MG63 (cell line): ENCODE measurements at regions not wholly inside any gene's neighbourhood (a gene's known extent, or its start where the extent isn't known, plus 50 kb on each side); places are given as distances from the start of the nearest gene placed in this dataset.
"Not testable (repeated sequence)": the region's sequence is repeated elsewhere in the genome, so short reads cannot be mapped to it uniquely, and the experiment has no call there.

Experiments
- DNase-seq: peaks from one replicate; pipeline ENCODE4 v3.0.0-alpha.2; 2020
- H3K27me3 ChIP-seq: fragments of 250-450 bp; sonication (Bioruptor Pico); 2 replicates; pipeline ENCODE4 v1.5.1; 2020; ENCODE audit warnings: mild to moderate bottlenecking, moderate library complexity
- H3K36me3 ChIP-seq: fragments of 250-450 bp; sonication (Bioruptor Pico); 2 replicates; pipeline ENCODE4 v1.5.1; 2020; ENCODE audit warnings: mild to moderate bottlenecking, moderate library complexity
- H3K4me3 ChIP-seq: fragments of 250-450 bp; sonication (Bioruptor Pico); 2 replicates; pipeline ENCODE4 v1.5.1; 2020; ENCODE audit warnings: mild to moderate bottlenecking, moderate library complexity
- H3K9me3 ChIP-seq: fragments of 250-450 bp; sonication (Bioruptor Pico); 2 replicates; pipeline ENCODE4 v1.5.1; 2020; ENCODE audit warnings: mild to moderate bottlenecking, moderate library complexity

- no peaks in the 10 kb centered on the region for H3K9me3 ChIP-seq
- no peaks in the 10 kb centered on the region for H3K36me3 ChIP-seq
- no peaks in the 10 kb centered on the region for H3K27me3 ChIP-seq
Measured at GRCh38 chr10:109317746-109318366, 605.5 kb downstream of the XPNPEP1 start.

GRCh38 chr10:109314016-109314415, 609.3 kb downstream of the XPNPEP1 start:
- not testable (repeated sequence) for H3K27me3 ChIP-seq, H3K4me3 ChIP-seq, H3K9me3 ChIP-seq, H3K36me3 ChIP-seq, DNase-seq

More at GRCh38 chr10:109317746-109318366, 605.5 kb downstream of the XPNPEP1 start:
- DNase-seq = no peak
- no peak overlapping the region for H3K4me3 ChIP-seq

- H3K27me3 ChIP-seq, H3K9me3 ChIP-seq, H3K36me3 ChIP-seq, DNase-seq, H3K4me3 ChIP-seq: not testable (repeated sequence)
Measured at GRCh38 chr10:109312555-109312954, 610.8 kb downstream of the XPNPEP1 start.

- Histone ChIP-seq H3K27me3 (no peaks in the 10 kb centered on the region), H3K4me3 (no peak overlapping the region), H3K36me3 (no peaks in the 10 kb centered on the region), H3K9me3 (no peaks in the 10 kb centered on the region)
- DNase-seq = no peak
Measured at GRCh38 chr10:109308971-109309370, 614.3 kb downstream of the XPNPEP1 start.

- H3K4me3 ChIP-seq, H3K36me3 ChIP-seq, H3K27me3 ChIP-seq, H3K9me3 ChIP-seq, DNase-seq: not testable (repeated sequence)
Measured at GRCh38 chr10:109307102-109307501, 616.2 kb downstream of the XPNPEP1 start.

GRCh38 chr10:109306698-109307097, 616.6 kb downstream of the XPNPEP1 start:
- H3K9me3 ChIP-seq = no peaks in the 10 kb centered on the region
- no peaks in the 10 kb centered on the region for H3K27me3 ChIP-seq
- no peaks in the 10 kb centered on the region for H3K36me3 ChIP-seq
- H3K4me3 ChIP-seq = no peak overlapping the region
- no peak for DNase-seq

GRCh38 chr10:109287858-109288257, 635.5 kb downstream of the XPNPEP1 start:
- no peak for DNase-seq
- Histone ChIP-seq H3K4me3 (no peak overlapping the region), H3K9me3 (no peaks in the 10 kb centered on the region), H3K36me3 (no peaks in the 10 kb centered on the region), H3K27me3 (no peaks in the 10 kb centered on the region)

GRCh38 chr10:109282510-109282909, 640.8 kb downstream of the XPNPEP1 start:
- DNase-seq = no peak
- H3K27me3 ChIP-seq = no peaks in the 10 kb centered on the region
- no peaks in the 10 kb centered on the region for H3K9me3 ChIP-seq
- no peak overlapping the region for H3K4me3 ChIP-seq
- H3K36me3 ChIP-seq = no peaks in the 10 kb centered on the region

- H3K27me3 ChIP-seq = no peaks in the 10 kb centered on the region
- no peak overlapping the region for H3K4me3 ChIP-seq
- no peaks in the 10 kb centered on the region for H3K36me3 ChIP-seq
- H3K9me3 ChIP-seq = no peaks in the 10 kb centered on the region
- DNase-seq = no peak
Measured at GRCh38 chr10:109281347-109281746, 642.0 kb downstream of the XPNPEP1 start.

GRCh38 chr10:109280837-109281236, 642.5 kb downstream of the XPNPEP1 start:
- Histone ChIP-seq H3K27me3 (no peaks in the 10 kb centered on the region), H3K9me3 (no peaks in the 10 kb centered on the region), H3K4me3 (no peak overlapping the region), H3K36me3 (no peaks in the 10 kb centered on the region)
- DNase-seq = no peak

- no peak for DNase-seq
Measured at GRCh38 chr10:109277456-109277855, 645.9 kb downstream of the XPNPEP1 start.

GRCh38 chr10:109275960-109276359, 647.4 kb downstream of the XPNPEP1 start:
- Histone ChIP-seq H3K4me3 (no peak overlapping the region), H3K9me3 (no peaks in the 10 kb centered on the region), H3K36me3 (no peaks in the 10 kb centered on the region), H3K27me3 (no peaks in the 10 kb centered on the region)
- no peak for DNase-seq

More at GRCh38 chr10:109277456-109277855, 645.9 kb downstream of the XPNPEP1 start:
- H3K36me3 ChIP-seq = no peaks in the 10 kb centered on the region
- no peaks in the 10 kb centered on the region for H3K9me3 ChIP-seq
- no peaks in the 10 kb centered on the region for H3K27me3 ChIP-seq
- no peak overlapping the region for H3K4me3 ChIP-seq

- Histone ChIP-seq H3K9me3 (no peaks in the 10 kb centered on the region), H3K27me3 (no peaks in the 10 kb centered on the region), H3K36me3 (no peaks in the 10 kb centered on the region), H3K4me3 (no peak overlapping the region)
- no peak for DNase-seq
Measured at GRCh38 chr10:109274681-109275080, 648.6 kb downstream of the XPNPEP1 start.

- Histone ChIP-seq H3K4me3 (no peak overlapping the region), H3K27me3 (no peaks in the 10 kb centered on the region), H3K9me3 (no peaks in the 10 kb centered on the region), H3K36me3 (no peaks in the 10 kb centered on the region)
- DNase-seq = no peak
Measured at GRCh38 chr10:109270173-109270572, 653.1 kb downstream of the XPNPEP1 start.

GRCh38 chr10:109264004-109264403, 659.3 kb downstream of the XPNPEP1 start:
- Histone ChIP-seq H3K36me3 (no peaks in the 10 kb centered on the region), H3K27me3 (no peaks in the 10 kb centered on the region), H3K9me3 (no peaks in the 10 kb centered on the region), H3K4me3 (no peak overlapping the region)
- no peak for DNase-seq

- Histone ChIP-seq H3K4me3 (no peak overlapping the region), H3K9me3 (no peaks in the 10 kb centered on the region)
Measured at GRCh38 chr10:109261231-109261630, 662.1 kb downstream of the XPNPEP1 start.

GRCh38 chr10:109259293-109259692, 664.0 kb downstream of the XPNPEP1 start:
- Histone ChIP-seq H3K9me3 (no peaks in the 10 kb centered on the region), H3K36me3 (no peaks in the 10 kb centered on the region), H3K27me3 (no peaks in the 10 kb centered on the region), H3K4me3 (no peak overlapping the region)
- DNase-seq = no peak

More at GRCh38 chr10:109261231-109261630, 662.1 kb downstream of the XPNPEP1 start:
- no peak for DNase-seq
- no peaks in the 10 kb centered on the region for H3K27me3 ChIP-seq
- no peaks in the 10 kb centered on the region for H3K36me3 ChIP-seq

- no peaks in the 10 kb centered on the region for H3K9me3 ChIP-seq
- no peaks in the 10 kb centered on the region for H3K36me3 ChIP-seq
- H3K4me3 ChIP-seq = no peak overlapping the region
- H3K27me3 ChIP-seq = no peaks in the 10 kb centered on the region
- DNase-seq = no peak
Measured at GRCh38 chr10:109253306-109253705, 670.0 kb downstream of the XPNPEP1 start.

GRCh38 chr10:109250152-109250551, 673.2 kb downstream of the XPNPEP1 start:
- no peak for DNase-seq
- Histone ChIP-seq H3K36me3 (no peaks in the 10 kb centered on the region), H3K9me3 (no peaks in the 10 kb centered on the region), H3K27me3 (no peaks in the 10 kb centered on the region), H3K4me3 (no peak overlapping the region)
